Activated CD8-positive, alpha-beta T cell treated with anti-CD3 and anti-CD28 coated beads for 36 hours (primary cell): ENCODE measurements at regions not wholly inside any gene's neighbourhood (a gene's known extent, or its start where the extent isn't known, plus 50 kb on each side); places are given as distances from the start of the nearest gene placed in this dataset.

Experiments used
- ATAC-seq: fragments of 200-7000 bp; cut with Tn5 transposase; one replicate; pipeline ENCODE4 v1.10.0; 2021; ENCODE audit warnings: mild to moderate bottlenecking, moderate library complexity
- CTCF ChIA-PET: fragments of 350-600 bp; sonication (Branson Sonifier 250); formaldehyde crosslinking; loops from one replicate; lab custom pipeline; 2021; ENCODE audit warnings: antibody characterized with exemption; lab: Charles Lee
- POLR2A ChIA-PET: fragments of 350-600 bp; sonication (Branson Sonifier 250); formaldehyde crosslinking; loops from one replicate; lab custom pipeline; 2021; ENCODE audit warnings: antibody characterized with exemption; lab: Charles Lee
- DNase-seq: peaks from one replicate; pipeline ENCODE4 v3.0.0-alpha.2; 2020
- H3K27ac Mint-ChIP-seq: one replicate; pipeline ENCODE4 v1.8.0; 2021; ENCODE audit warnings: mild to moderate bottlenecking, mixed read lengths
- H3K27me3 Mint-ChIP-seq: one replicate; pipeline ENCODE4 v1.8.0; 2021; ENCODE audit warnings: mixed read lengths
- H3K36me3 Mint-ChIP-seq: one replicate; pipeline ENCODE4 v1.8.0; 2021; ENCODE audit warnings: low read depth, mixed read lengths
- H3K4me1 Mint-ChIP-seq: one replicate; pipeline ENCODE4 v1.8.0; 2021; ENCODE audit warnings: low read depth, mixed read lengths
- H3K4me3 Mint-ChIP-seq: one replicate; pipeline ENCODE4 v1.8.0; 2021; ENCODE audit warnings: mild to moderate bottlenecking, moderate library complexity, mixed read lengths
- H3K9me3 Mint-ChIP-seq: one replicate; pipeline ENCODE4 v1.8.0; 2021; ENCODE audit warnings: mixed read lengths
- intact Hi-C: fragments of 100-400 bp; cut with micrococcal nuclease; formaldehyde crosslinking; loops from one replicate; pipeline ENCODE4 v1.10.0; 2022
- TF ChIP-seq, protein P1 (sequence below): fragments of 200-600 bp; IDR thresholded peaks from one replicate; pipeline ENCODE4 v1.8.0; 2022; ENCODE audit warnings: antibody characterized with exemption, mild to moderate bottlenecking

DNA sequence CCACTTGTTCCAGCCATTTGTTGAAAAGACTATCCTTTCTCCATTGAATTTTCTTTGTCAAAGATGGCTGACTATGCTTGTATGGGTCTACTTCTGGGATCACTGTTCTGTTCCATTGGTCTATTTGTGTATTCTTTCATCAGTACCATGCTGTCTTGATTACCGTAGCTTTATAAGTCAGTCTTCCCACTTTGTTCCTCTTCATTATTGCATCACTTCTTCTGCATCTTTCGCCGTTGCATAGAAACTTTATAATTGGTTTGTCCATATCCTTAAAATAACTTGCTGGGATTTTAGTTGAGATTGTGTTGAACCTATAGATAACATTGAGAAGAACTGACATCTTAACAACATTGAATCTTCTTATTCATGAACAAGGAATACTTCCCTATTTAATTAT is 598.8 kb downstream of the TBC1D22A start:
- Mint-ChIP-seq H3K27ac (no peak overlapping the region), H3K4me3 (no peak overlapping the region), H3K36me3 (no peaks in the 10 kb centered on the region), H3K27me3 (no peaks in the 10 kb centered on the region), H3K4me1 (no peaks in the 10 kb centered on the region), H3K9me3 (peaks cover 12% of the 10 kb centered on the region)
- CTCF ChIA-PET, result no interaction called here
- POLR2A ChIA-PET, result no interaction called here
- no peak for DNase-seq
- ATAC-seq, result no peak
- TF ChIP-seq, protein P1, sequence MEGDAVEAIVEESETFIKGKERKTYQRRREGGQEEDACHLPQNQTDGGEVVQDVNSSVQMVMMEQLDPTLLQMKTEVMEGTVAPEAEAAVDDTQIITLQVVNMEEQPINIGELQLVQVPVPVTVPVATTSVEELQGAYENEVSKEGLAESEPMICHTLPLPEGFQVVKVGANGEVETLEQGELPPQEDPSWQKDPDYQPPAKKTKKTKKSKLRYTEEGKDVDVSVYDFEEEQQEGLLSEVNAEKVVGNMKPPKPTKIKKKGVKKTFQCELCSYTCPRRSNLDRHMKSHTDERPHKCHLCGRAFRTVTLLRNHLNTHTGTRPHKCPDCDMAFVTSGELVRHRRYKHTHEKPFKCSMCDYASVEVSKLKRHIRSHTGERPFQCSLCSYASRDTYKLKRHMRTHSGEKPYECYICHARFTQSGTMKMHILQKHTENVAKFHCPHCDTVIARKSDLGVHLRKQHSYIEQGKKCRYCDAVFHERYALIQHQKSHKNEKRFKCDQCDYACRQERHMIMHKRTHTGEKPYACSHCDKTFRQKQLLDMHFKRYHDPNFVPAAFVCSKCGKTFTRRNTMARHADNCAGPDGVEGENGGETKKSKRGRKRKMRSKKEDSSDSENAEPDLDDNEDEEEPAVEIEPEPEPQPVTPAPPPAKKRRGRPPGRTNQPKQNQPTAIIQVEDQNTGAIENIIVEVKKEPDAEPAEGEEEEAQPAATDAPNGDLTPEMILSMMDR, result no peak
- intact Hi-C loops, result no loop called here

DNA sequence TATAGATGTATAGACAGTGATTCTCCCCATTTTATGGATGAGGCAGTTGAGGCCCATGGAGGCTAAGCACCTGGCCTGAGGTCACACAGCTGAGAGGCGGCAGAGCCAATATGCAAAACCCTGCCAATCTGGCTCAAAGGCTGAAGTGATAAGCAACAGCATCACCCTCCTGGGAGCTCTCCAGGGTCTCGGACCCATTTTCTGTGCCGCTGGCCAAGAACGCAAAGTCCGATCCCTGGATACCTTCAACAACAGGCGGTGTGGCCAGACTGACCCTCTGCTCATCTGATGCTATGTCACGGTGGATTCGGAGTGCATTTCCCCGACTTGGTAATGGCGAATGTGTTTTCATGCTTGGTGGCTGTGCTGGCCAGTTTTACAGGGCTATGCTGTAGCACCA is 595.0 kb downstream of the TBC1D22A start:
- peaks cover 3% of the 10 kb centered on the region for H3K27me3 Mint-ChIP-seq
- no peaks in the 10 kb centered on the region for H3K4me1 Mint-ChIP-seq
- peaks cover 1% of the 10 kb centered on the region for H3K9me3 Mint-ChIP-seq
- no peak overlapping the region for H3K4me3 Mint-ChIP-seq
- TF ChIP-seq, protein P1, result no peak
- no peaks in the 10 kb centered on the region for H3K36me3 Mint-ChIP-seq
- no peak overlapping the region for H3K27ac Mint-ChIP-seq
- CTCF ChIA-PET, result no interaction called here
- intact Hi-C loops, result no loop called here
- ATAC-seq (no peak), DNase-seq (no peak)
- POLR2A ChIA-PET, result no interaction called here

DNA sequence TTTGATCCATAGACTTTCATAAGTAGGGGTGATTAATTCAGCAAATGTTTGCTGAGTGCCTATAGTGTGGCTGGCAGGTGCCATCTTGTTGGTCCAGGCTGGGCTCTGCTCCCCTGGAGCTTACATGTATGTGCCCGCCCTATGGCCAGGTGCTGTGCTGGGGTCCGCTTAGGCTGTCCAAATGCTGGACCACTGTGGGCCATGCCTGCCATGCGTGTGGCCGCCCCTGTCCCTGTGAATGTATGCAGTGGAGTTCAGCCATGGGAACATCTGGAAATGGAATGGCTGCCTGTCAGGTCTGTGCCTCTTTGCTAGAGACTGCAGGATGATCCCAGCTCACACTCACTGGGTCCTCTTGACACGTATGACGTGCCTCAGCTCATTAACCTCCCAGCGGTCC is 594.6 kb downstream of the TBC1D22A start:
- H3K9me3 Mint-ChIP-seq, result no peaks in the 10 kb centered on the region

DNA sequence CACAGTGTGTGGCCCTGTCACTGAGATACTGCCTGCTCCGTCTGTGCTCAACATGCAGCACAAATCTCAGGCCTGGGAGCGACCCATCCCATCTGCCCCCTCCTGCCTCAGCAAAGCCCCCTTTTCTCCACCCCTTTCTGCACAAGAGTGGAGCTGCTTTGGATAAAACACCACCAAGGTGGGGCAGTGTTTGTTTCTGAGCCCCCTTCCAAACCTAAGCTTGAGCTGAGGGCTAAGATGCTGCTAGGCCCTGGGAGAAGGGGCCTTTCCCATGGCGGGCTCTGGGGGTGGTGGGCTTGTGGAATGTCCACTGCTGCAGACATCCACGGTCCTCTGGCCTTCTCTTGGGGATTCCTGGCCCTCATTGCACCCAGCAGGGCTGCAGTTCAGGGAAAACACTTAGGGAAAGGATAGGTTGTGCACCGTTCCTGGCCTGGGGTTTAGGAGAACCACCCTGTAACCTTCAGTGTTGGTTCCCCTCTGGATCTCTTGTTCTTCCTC is 594.1 kb downstream of the TBC1D22A start:
- intact Hi-C loops, result no loop called here

More for the DNA sequence above, 594.6 kb downstream of the TBC1D22A start:
- POLR2A ChIA-PET, result no interaction called here
- intact Hi-C loops, result no loop called here
- Mint-ChIP-seq H3K4me1 (no peaks in the 10 kb centered on the region), H3K27ac (no peak overlapping the region), H3K4me3 (no peak overlapping the region), H3K27me3 (peaks cover 3% of the 10 kb centered on the region), H3K36me3 (no peaks in the 10 kb centered on the region)
- ATAC-seq (no peak), DNase-seq (no peak)
- TF ChIP-seq, protein P1, result no peak
- CTCF ChIA-PET, result no interaction called here

DNA sequence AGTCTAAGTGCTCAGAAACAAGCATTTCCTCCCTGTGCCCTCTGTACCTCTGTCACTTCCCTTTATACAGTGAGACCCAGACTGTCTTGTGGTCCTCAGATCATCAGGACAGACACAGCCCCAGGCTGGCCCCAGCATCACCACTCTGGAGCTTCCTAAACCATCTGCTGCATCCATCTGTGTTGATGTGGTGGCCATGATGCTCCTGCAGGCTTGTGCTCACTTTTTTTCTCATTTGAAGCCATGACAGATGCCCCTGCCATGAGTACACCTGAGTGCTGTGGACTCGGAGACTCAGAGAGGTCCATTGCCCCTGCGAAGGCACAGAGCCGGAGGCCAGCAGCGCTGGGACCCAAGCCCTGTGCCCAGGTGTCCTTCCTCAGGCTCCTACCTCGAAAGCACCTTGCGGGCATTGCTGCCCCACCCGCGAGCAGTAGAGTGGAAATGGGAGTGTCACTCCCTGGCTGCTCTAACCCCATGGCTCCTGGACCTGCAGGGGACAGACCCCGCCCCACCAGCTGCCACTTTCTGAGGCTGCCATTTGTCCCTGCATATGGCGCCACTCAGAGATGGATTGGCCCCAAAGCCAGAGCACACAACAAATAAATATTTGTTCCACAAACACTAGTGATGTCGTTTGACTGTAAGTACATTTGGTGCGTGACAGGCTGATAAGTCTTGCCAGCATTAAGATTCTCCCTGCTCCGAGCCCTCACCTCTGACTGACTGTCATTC is 593.5 kb downstream of the TBC1D22A start:
- Mint-ChIP-seq H3K9me3 (no peaks in the 10 kb centered on the region), H3K36me3 (no peaks in the 10 kb centered on the region), H3K27ac (no peak overlapping the region), H3K27me3 (peaks cover 3% of the 10 kb centered on the region), H3K4me3 (no peak overlapping the region), H3K4me1 (no peaks in the 10 kb centered on the region)
- no peak for DNase-seq
- TF ChIP-seq, protein P1, result no peak
- ChIA-PET POLR2A (no interaction called here), CTCF (no interaction called here)
- no peak for ATAC-seq
- intact Hi-C loops, result no loop called here

More for the DNA sequence above, 594.1 kb downstream of the TBC1D22A start:
- ATAC-seq (no peak), DNase-seq (no peak)
- TF ChIP-seq, protein P1, result no peak
- Mint-ChIP-seq H3K36me3 (no peaks in the 10 kb centered on the region), H3K27me3 (peaks cover 3% of the 10 kb centered on the region), H3K27ac (no peak overlapping the region), H3K4me3 (no peak overlapping the region), H3K4me1 (no peaks in the 10 kb centered on the region), H3K9me3 (no peaks in the 10 kb centered on the region)
- POLR2A ChIA-PET, result no interaction called here
- CTCF ChIA-PET, result no interaction called here
